ENCODE measurements at regions not wholly inside any gene's neighbourhood (a gene's known extent, or its start where the extent isn't known, plus 50 kb on each side); places are given as distances from the start of the nearest gene placed in this dataset.
A peak's percentile ranks its signal among the peaks of the same experiment; 100 is the strongest.

GRCh38 chr10:106457522-106457921 is 707.0 kb downstream of the SORCS1 start:
- DNase-seq, result no peak

DNA sequence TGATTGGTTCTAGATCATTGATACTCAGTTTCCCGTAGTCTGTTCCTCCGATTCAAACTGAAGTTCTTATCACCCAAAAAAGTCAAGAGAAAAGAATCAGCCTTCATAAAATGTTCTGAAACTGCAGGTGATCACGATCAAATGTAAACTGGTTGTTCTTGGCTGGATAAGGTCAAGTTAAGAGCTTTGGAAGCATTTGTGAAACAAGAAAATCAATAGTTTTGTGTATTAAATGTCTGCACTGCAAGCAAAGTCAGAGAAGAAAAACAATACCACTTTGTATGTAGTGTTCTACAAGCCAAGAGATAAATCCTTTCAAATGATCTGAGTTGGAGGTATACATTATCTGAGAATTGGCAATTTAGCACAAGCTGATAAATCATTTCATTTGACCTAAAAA is 710.3 kb downstream of the SORCS1 start:
- no peak for DNase-seq

DNA sequence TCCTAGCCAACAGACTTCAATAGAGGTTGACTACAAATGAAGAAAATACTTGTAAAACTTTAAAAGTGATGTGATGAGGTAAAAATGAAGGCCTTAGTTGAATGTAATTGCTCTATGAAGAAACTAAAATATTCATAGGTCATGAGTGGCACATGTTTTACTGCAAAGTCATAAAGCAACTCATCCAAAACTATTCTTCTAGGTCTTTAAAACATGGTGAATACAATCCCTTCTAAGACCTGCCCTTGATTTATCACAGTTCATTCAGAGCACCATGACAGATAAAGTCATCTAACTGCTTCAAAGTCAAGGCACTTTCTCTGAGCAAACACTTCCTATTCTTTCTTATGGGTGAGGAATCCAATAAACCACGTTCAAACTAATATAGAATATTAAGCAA is 713.5 kb downstream of the SORCS1 start:
- no peak for DNase-seq

- no peak for DNase-seq
These were observed 717.6 kb downstream of the SORCS1 start for GRCh38 chr10:106446920-106447319.

DNA sequence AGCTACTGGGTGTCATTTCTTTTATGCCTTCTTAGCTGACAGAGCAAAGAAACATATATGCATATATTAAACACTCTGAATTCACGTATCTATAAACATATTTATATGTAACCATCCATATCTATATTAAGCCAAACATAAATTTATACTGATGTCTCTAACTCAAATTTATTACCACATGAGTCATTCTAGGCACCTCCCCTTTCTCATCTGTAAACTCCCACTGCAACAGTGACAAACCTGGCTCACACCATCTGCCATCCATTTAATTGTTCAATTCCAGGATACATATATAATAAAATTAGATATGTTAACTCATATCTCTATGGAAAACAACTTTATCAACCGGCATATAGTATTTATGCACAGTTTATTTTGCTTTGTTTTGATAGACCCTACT is 722.3 kb downstream of the SORCS1 start:
- DNase-seq, result no peak

GRCh38 chr10:106440767-106441166 is 723.7 kb downstream of the SORCS1 start:
- no peak for DNase-seq

- no peak for DNase-seq
These were observed 724.2 kb downstream of the SORCS1 start for GRCh38 chr10:106440355-106440754.

- no peak for DNase-seq
These were observed 725.1 kb downstream of the SORCS1 start for GRCh38 chr10:106439366-106439765.

GRCh38 chr10:106438386-106438785 is 726.1 kb downstream of the SORCS1 start:
- DNase-seq, result no peak

DNA sequence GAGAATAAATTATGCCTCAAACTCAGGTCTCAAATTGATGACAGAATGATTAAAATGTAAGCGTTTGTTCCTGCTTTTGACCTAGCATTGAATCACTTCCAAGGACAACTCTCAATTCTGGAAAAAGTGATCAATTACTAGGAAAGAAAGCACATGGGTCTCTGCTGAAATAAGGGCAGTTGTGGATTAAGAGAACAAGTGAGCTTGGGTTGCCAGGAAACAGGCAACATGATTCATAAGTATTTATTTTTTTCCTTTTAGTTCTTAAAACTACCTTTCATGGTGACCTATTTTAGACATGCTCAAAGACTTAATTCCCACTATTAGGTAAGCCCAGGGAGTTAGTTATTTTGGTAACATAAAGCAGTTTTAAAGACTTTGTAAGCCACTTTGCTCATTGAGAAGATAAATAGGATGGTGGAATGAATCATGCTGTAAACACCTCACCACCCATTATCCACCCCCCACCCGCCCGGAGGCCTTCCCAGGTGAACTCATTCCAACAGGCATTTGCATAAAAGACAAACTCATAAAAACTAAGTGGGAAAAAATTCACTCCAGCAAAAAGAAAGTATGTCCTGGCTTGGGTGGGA is 728.3 kb downstream of the SORCS1 start:
- peak in 1 of 2 experiments; percentile 0 for DNase-seq

DNA sequence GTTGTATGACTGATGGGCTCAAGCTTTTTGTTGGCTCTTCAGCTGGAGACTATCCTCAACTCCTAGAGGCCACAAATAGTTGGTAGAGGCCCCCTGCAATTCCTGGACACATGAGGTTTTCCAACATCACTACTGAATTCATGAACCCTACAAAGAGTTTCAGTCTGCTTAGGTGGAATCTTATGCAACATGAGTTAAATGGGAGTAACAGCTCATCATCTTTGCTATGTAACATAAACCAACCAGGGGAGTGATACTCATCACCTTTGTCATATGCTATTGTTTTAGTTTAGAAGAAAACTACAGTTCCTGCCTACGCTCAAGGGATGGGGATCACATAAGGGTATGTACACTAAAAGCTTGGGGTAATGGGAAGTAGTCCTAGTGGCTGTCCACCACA is 729.4 kb downstream of the SORCS1 start:
- no peak for DNase-seq

GRCh38 chr10:106424981-106425380 is 739.5 kb downstream of the SORCS1 start:
- DNase-seq, result no peak

GRCh38 chr10:106424054-106424453 is 740.5 kb downstream of the SORCS1 start:
- no peak for DNase-seq

DNA sequence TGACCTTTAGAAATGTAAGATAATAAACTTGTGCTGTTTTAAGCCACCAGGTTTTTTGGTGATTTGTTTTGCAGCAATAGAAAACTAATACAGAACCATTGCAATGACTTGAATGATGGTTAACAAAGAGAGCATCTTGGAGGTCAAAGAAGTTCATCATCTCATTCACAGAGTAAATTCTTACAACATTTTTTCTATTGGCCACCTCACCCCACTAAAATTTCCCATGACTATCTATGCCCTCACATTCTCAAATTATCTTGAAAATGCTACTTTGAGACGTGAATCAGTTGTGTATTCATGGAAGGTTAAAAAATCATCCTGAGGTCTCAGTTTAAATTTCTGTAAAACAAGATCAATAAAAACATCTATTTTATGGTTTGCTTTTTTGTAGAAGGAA is 754.2 kb downstream of the SORCS1 start:
- no peak for DNase-seq

GRCh38 chr10:106405141-106405540 is 759.4 kb downstream of the SORCS1 start:
- DNase-seq, result no peak

DNA sequence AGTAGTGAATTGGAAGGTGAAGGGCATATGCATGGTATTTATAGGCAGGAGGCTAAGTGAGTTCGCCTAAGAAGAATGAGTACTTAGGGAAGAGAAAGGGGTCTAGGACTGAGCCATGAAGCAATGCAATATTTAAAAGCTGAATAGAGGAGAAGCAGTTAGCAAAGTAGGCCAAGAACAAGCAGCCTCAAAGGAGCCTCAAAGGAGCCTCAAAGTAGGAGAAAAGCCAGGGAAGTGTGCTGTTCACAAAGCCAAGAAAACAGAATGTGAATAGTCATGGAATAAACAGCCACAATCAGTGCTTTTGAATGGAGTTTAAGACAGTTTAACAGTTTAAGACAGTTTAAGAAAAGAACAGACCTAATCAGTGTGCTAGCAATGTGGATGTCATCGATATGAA is 762.0 kb downstream of the SORCS1 start:
- no peak for DNase-seq

- DNase-seq, result no peak
These were observed 762.5 kb downstream of the SORCS1 start for GRCh38 chr10:106401967-106402366.

DNA sequence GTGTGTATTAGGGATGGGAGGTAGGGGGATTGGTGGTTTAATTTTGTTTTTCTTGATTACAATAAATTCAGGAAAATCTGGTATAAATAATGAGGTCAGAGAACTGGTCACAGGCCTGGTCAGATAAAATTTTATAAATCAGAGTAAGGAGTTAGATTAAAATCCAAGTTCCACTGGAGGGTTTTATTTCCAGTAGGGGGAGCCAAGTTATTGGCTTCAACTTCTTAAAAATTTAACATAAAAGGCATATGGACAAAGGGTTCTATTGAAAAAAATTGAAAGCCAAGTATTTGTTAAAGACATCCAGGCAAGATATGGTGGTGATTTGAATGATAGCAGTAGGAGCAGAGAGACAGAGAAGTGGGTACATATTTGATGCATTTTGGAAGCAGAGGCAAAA is 763.3 kb downstream of the SORCS1 start:
- DNase-seq, result no peak

- no peak for DNase-seq
These were observed 765.4 kb downstream of the SORCS1 start for GRCh38 chr10:106399112-106399511.

- no peak for DNase-seq
These were observed 768.3 kb downstream of the SORCS1 start for GRCh38 chr10:106396192-106396591.

DNA sequence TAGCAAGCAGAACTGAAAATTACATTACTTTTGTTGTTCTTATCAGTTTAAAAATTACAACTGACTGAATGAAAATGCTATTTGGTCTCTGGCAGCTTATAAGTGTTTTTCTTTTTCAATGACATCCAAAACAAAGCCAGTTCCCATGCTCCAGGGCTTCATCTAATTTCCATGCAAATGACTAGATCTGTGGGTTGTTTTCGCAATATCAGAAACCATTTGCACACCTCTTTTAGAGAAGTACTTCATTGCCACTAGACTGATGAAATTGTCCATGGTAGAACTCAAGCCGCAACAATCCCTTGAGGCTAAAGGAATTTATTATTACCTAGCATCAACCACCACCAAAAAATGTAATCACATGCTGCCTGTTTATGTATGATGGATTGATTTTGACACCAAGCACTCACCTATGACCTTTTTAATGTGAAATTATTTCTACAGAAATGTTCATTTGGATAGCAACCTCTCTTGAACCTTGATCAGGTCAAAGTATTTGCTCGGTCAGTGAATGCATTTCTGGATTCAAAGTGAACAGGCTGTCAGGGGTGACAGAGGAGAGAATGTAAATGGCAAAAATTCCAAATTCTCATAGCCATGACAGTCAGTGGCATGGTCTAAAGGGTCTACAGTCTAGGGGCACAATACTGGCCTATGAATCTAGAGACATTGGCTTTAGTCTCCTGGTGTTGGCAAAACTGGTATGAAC is 769.3 kb downstream of the SORCS1 start:
- DNase-seq, result no peak

GRCh38 chr10:106392778-106393177 is 771.7 kb downstream of the SORCS1 start:
- DNase-seq, result no peak

- no peak for DNase-seq
These were observed 777.4 kb downstream of the SORCS1 start for GRCh38 chr10:106387063-106387462.

DNA sequence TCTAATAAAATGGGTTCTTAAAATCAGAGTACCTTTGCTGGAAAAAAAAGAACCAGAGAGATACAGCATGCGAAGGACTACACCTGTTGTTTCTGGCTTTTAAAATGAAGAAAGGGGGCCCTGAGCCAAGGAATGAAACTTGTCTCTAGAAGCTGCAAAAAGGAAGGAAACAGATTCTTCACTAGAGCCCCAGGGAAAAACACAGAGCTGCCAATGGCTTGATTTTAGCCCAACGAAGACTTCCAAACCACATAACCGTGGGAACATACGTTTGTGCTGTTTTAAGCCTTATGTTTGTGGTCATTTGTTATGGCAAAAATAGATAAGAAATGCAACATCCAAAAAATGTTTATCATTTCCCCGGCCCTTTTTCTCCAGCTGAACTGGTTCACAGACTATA is 780.0 kb downstream of the SORCS1 start:
- no peak for DNase-seq

DNA sequence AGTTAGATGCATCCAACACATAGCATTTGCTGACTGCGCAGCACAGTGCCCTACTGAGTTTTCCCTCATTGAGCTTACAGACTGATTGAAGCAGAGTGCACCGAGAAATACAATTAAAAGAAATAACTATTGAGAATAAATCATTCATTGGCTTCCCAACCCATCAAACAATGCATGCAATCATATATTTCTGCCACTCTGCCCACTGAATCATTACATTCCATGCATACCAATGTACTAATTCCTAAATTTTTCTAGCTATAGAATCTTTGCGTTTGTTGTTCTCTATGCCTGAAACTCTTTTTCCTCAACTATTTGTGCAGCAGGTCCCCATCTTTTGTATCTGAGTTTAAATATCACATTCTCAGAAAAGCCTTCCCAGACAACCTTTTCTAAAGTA is 783.8 kb downstream of the SORCS1 start:
- DNase-seq, result no peak

Data from NCI-H526 (cell line).